SK-N-SH (cell line): ENCODE measurements at regions not wholly inside any gene's neighbourhood (a gene's known extent, or its start where the extent isn't known, plus 50 kb on each side); places are given as distances from the start of the nearest gene placed in this dataset.

Source experiments
- CTCF ChIA-PET: fragments of 300-600, 350-600 bp; formaldehyde crosslinking; extraction: SDS; loops from one replicate; lab custom pipeline; 2021; lab: Yijun Ruan, JAX
- POLR2A ChIA-PET: fragments of 350-600 bp; sonication (Branson Sonifier 250); formaldehyde crosslinking; extraction: SDS; loops from one replicate; lab custom pipeline; 2020; ENCODE audit warnings: antibody characterized with exemption, inconsistent platforms; lab: Yijun Ruan, JAX
- DNase-seq: peaks from one replicate; pipeline ENCODE4 v3.0.0; 2012
- H2AFZ ChIP-seq: fragments of 200-600 bp; sonication (generic); 2 replicates; pipeline ENCODE4 v1.8.1; 2016; ENCODE audit warnings: antibody characterized with exemption, mild to moderate bottlenecking, low read depth
- H3F3A ChIP-seq: fragments of 200-600 bp; sonication (generic); replicated peaks from 2 replicates; pipeline ENCODE3; 2016; ENCODE audit warnings: antibody characterized with exemption, mild to moderate bottlenecking; ENCODE audit not compliant: insufficient read depth
- H3K27ac ChIP-seq, 2 experiments: fragments of 200-500 bp in 1 of 2; fragments of 200-600 bp in 1 of 2; sonication (Bioruptor generic) in 1 of 2; sonication (generic), shearing (Covaris generic) in 1 of 2; 2 replicates each; pipeline versions ENCODE4 v1.5.1 to v1.6.1; 2014 to 2016; ENCODE audit warnings: low read depth in 2 of 2, inconsistent platforms in 1 of 2, low read length in 1 of 2, mild to moderate bottlenecking in 1 of 2, mixed read lengths in 1 of 2
- H3K27me3 ChIP-seq: fragments of 200-600 bp; sonication (generic), shearing (Covaris generic); 2 replicates; pipeline ENCODE4 v1.6.1; 2016; ENCODE audit warnings: mixed run types; ENCODE audit not compliant: insufficient read depth
- H3K36me3 ChIP-seq, 2 experiments: fragments of 200-500 bp in 1 of 2; fragments of 200-600 bp in 1 of 2; sonication (Bioruptor generic) in 1 of 2; sonication (generic) in 1 of 2; replicated peaks in 1 of 2; 2 replicates each; pipeline versions ENCODE3 to v1.5.1; 2014 to 2016; ENCODE audit warnings: low read length in 1 of 2, mild to moderate bottlenecking in 1 of 2; ENCODE audit not compliant: insufficient read depth in 2 of 2, control insufficient read depth in 1 of 2
- H3K4me1 ChIP-seq, 2 experiments: fragments of 200-500 bp in 1 of 2; fragments of 200-600 bp in 1 of 2; sonication (Bioruptor generic) in 1 of 2; sonication (generic), shearing (Covaris generic) in 1 of 2; 2 replicates each; pipeline versions ENCODE4 v1.5.1 to v1.6.1; 2014 to 2016; ENCODE audit warnings: low read depth in 1 of 2, low read length in 1 of 2, mixed run types in 1 of 2; ENCODE audit not compliant: insufficient read depth in 2 of 2, control insufficient read depth in 1 of 2
- H3K4me2 ChIP-seq: fragments of 200-600 bp; sonication (generic), shearing (Covaris generic); 2 replicates; pipeline ENCODE4 v1.6.1; 2017; ENCODE audit warnings: mixed run types
- H3K4me3 ChIP-seq, 2 experiments: fragments of 200-500 bp in 1 of 2; fragments of 200-600 bp in 1 of 2; sonication (Bioruptor generic) in 1 of 2; sonication (generic), shearing (Covaris generic) in 1 of 2; 2 replicates each; pipeline versions ENCODE4 v1.5.1 to v1.8.1; 2014 to 2016; ENCODE audit warnings: low read depth in 2 of 2, inconsistent platforms in 1 of 2, low read length in 1 of 2, mild to moderate bottlenecking in 1 of 2, mixed read lengths in 1 of 2, moderate library complexity in 1 of 2
- H3K79me2 ChIP-seq: fragments of 200-600 bp; sonication (generic); 2 replicates; pipeline ENCODE4 v1.8.1; 2017; ENCODE audit warnings: mild to moderate bottlenecking; ENCODE audit not compliant: insufficient read depth
- H3K9ac ChIP-seq: fragments of 200-600 bp; sonication (generic); 2 replicates; pipeline ENCODE4 v1.6.1; 2017; ENCODE audit warnings: mixed run types
- H3K9me2 ChIP-seq: fragments of 200-600 bp; sonication (generic); 2 replicates; pipeline ENCODE4 v1.6.1; 2017; ENCODE audit warnings: mixed run types
- H3K9me3 ChIP-seq: fragments of 200-600 bp; sonication (generic); 2 replicates; pipeline ENCODE4 v1.6.1; 2017; ENCODE audit warnings: mixed run types, mild to moderate bottlenecking, moderate library complexity
- H4K20me1 ChIP-seq: fragments of 200-600 bp; sonication (generic); 2 replicates; pipeline ENCODE4 v1.6.1; 2017; ENCODE audit warnings: mild to moderate bottlenecking, mixed run types; ENCODE audit not compliant: insufficient read depth
- CTCF ChIP-seq: fragments of 200-600 bp; sonication (generic); IDR thresholded peaks from 2 replicates; pipeline ENCODE4 v1.6.1; 2017; ENCODE audit warnings: antibody characterized with exemption, mild to moderate bottlenecking, moderate library complexity
- ELF1 ChIP-seq: IDR thresholded peaks from 2 replicates; pipeline ENCODE4 v1.4.0; 2012
- EP300 ChIP-seq, 2 experiments: IDR thresholded peaks; 2 replicates each; pipeline versions ENCODE4 v1.4.0 to v1.6.1; 2012; ENCODE audit warnings: borderline replicate concordance in 1 of 2, low read depth in 1 of 2, low read length in 1 of 2
- EZH2phosphoT487 ChIP-seq: fragments of 200-600 bp; sonication (generic); IDR thresholded peaks from 2 replicates; pipeline ENCODE4 v1.6.1; 2017; ENCODE audit warnings: low read depth, mixed run types, mild to moderate bottlenecking, antibody characterized with exemption, moderate library complexity, borderline replicate concordance
- GABPA ChIP-seq: IDR thresholded peaks from 2 replicates; pipeline ENCODE4 v1.4.0; 2012; ENCODE audit warnings: low read depth, mild to moderate bottlenecking
- GATA2 ChIP-seq: sonication (generic); formaldehyde crosslinking; IDR thresholded peaks from 2 replicates; pipeline ENCODE4 v1.5.0; 2020; ENCODE audit warnings: mild to moderate bottlenecking, missing genetic modification reagents
- JUND ChIP-seq: IDR thresholded peaks from 2 replicates; pipeline ENCODE4 v1.4.0; 2012
- RCOR1 ChIP-seq: fragments of 150-350 bp; IDR thresholded peaks from 2 replicates; pipeline ENCODE4 v1.6.1; 2017; ENCODE audit warnings: antibody characterized with exemption, low read length
- REST ChIP-seq: IDR thresholded peaks from 2 replicates; pipeline ENCODE4 v1.6.1; 2012; ENCODE audit warnings: mild to moderate bottlenecking, low read depth, low read length, moderate library complexity
- SIN3A ChIP-seq: IDR thresholded peaks from 2 replicates; pipeline ENCODE4 v1.6.1; 2012; ENCODE audit warnings: low read depth, mild to moderate bottlenecking, low read length, moderate library complexity, borderline replicate concordance
- TEAD4 ChIP-seq: IDR thresholded peaks from 2 replicates; pipeline ENCODE4 v1.4.0; 2012; ENCODE audit warnings: mild to moderate bottlenecking, borderline replicate concordance; ENCODE audit not compliant: insufficient read depth
- YY1 ChIP-seq: IDR thresholded peaks from 2 replicates; pipeline ENCODE4 v1.4.0; 2012; ENCODE audit warnings: low read depth, mild to moderate bottlenecking
- WGBS: methylation state at CpG from one replicate; pipeline ENCODE4 v1.1.6; 2017; ENCODE audit warnings: low lambda C conversion rate; 5-methylcytosine and 5-hydroxymethylcytosine counted together
- TF ChIP-seq, protein P1 (sequence below): IDR thresholded peaks from 2 replicates; pipeline ENCODE4 v1.4.0; 2012; ENCODE audit warnings: low read depth, borderline replicate concordance
- TF ChIP-seq, protein P2 (sequence below): IDR thresholded peaks from 2 replicates; pipeline ENCODE4 v1.4.0; 2012; ENCODE audit warnings: low read depth
- TF ChIP-seq, protein P3 (sequence below): fragments of 150-350 bp; IDR thresholded peaks from 2 replicates; pipeline ENCODE4 v1.6.1; 2016; ENCODE audit warnings: mild to moderate bottlenecking, low read depth, low read length

- TF ChIP-seq, protein P1, sequence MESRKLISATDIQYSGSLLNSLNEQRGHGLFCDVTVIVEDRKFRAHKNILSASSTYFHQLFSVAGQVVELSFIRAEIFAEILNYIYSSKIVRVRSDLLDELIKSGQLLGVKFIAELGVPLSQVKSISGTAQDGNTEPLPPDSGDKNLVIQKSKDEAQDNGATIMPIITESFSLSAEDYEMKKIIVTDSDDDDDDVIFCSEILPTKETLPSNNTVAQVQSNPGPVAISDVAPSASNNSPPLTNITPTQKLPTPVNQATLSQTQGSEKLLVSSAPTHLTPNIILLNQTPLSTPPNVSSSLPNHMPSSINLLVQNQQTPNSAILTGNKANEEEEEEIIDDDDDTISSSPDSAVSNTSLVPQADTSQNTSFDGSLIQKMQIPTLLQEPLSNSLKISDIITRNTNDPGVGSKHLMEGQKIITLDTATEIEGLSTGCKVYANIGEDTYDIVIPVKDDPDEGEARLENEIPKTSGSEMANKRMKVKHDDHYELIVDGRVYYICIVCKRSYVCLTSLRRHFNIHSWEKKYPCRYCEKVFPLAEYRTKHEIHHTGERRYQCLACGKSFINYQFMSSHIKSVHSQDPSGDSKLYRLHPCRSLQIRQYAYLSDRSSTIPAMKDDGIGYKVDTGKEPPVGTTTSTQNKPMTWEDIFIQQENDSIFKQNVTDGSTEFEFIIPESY = no peak
- no peak for TF ChIP-seq EZH2phosphoT487
- no peak for TF ChIP-seq GABPA
- TF ChIP-seq YY1 = no peak
These were observed 508.5 kb downstream of the KLF12 start (continued) for GRCh38 chr13:73625562-73626339.

GRCh38 chr13:73623281-73623680 is 510.9 kb downstream of the KLF12 start:
- no peak for DNase-seq
- WGBS = 61% methylated on average over 3 of the region's 3 CpGs
- Histone ChIP-seq H3K9me2 (no peaks in the 10 kb centered on the region), H3K9ac (no peak overlapping the region), H3K4me3 (no peak overlapping the region), H3K27me3 (no peaks in the 10 kb centered on the region; the same call in 1 of the 2 replicates), H3K4me1 (no peaks in the 10 kb centered on the region), H3K36me3 (no peaks in the 10 kb centered on the region), H3K27ac (no peak overlapping the region), H3K9me3 (no peaks in the 10 kb centered on the region), H2AFZ (no peak overlapping the region), H4K20me1 (no peaks in the 10 kb centered on the region), H3F3A (no peaks in the 10 kb centered on the region), H3K4me2 (no peak overlapping the region), H3K79me2 (no peaks in the 10 kb centered on the region)
- ChIA-PET CTCF (no interaction called here), POLR2A (no interaction called here)
- TF ChIP-seq ELF1 = no peak
- TF ChIP-seq JUND = no peak
- TF ChIP-seq, protein P2, sequence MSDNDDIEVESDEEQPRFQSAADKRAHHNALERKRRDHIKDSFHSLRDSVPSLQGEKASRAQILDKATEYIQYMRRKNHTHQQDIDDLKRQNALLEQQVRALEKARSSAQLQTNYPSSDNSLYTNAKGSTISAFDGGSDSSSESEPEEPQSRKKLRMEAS = no peak
- TF ChIP-seq GATA2 (CRISPR knock-in tag) = no peak
- no peak for TF ChIP-seq RCOR1
- no peak for TF ChIP-seq EZH2phosphoT487
- TF ChIP-seq, protein P3, sequence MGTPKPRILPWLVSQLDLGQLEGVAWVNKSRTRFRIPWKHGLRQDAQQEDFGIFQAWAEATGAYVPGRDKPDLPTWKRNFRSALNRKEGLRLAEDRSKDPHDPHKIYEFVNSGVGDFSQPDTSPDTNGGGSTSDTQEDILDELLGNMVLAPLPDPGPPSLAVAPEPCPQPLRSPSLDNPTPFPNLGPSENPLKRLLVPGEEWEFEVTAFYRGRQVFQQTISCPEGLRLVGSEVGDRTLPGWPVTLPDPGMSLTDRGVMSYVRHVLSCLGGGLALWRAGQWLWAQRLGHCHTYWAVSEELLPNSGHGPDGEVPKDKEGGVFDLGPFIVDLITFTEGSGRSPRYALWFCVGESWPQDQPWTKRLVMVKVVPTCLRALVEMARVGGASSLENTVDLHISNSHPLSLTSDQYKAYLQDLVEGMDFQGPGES = no peak
- no peak for TF ChIP-seq REST
- TF ChIP-seq TEAD4 = no peak
- TF ChIP-seq SIN3A = no peak
- no peak for TF ChIP-seq CTCF
- no peak for TF ChIP-seq EP300 (IDR thresholded peaks at IDR 0.05; ENCODE audit: borderline replicate concordance in 1 of 2, low read depth in 1 of 2, low read length in 1 of 2)
